Ovary (tissue), 7 donors: ENCODE measurements at regions not wholly inside any gene's neighbourhood (a gene's known extent, or its start where the extent isn't known, plus 50 kb on each side); places are given as distances from the start of the nearest gene placed in this dataset.

Source experiments
- DNase-seq, 5 donors: peaks; one replicate each; pipeline ENCODE4 v3.0.0-alpha.2; 2019 to 2020
- H3K27ac ChIP-seq, 2 donors: fragments of 200-600 bp; one replicate each; pipeline versions ENCODE4 v1.5.1 to v1.8.0; 2019 to 2022
- H3K27me3 ChIP-seq: fragments of 200-600 bp; one replicate; pipeline ENCODE4 v1.8.0; 2022
- H3K36me3 ChIP-seq: fragments of 200-600 bp; sonication (generic); one replicate; pipeline ENCODE4 v1.5.1; 2019
- H3K4me1 ChIP-seq: one replicate; pipeline ENCODE4 v1.8.1; 2013; ENCODE audit warnings: mild to moderate bottlenecking, moderate library complexity; ENCODE audit not compliant: insufficient read depth
- H3K4me3 ChIP-seq: fragments of 200-600 bp; sonication (generic); one replicate; pipeline ENCODE4 v1.5.1; 2017
- H3K9me3 ChIP-seq, 2 donors: fragments of 200-600 bp in 1 of 2; sonication (generic) in 1 of 2; one replicate each; pipeline versions ENCODE4 v1.5.1 to v1.8.1; 2013 to 2019; ENCODE audit warnings: mild to moderate bottlenecking in 1 of 2, moderate library complexity in 1 of 2
- EP300 ChIP-seq: sonication (generic); formaldehyde crosslinking; IDR thresholded peaks from one replicate; pipeline ENCODE4 v1.6.1; 2017; ENCODE audit warnings: antibody characterized with exemption
- POLR2A ChIP-seq: fragments of 450-650 bp; IDR thresholded peaks from one replicate; pipeline ENCODE4 v1.6.1; 2017; ENCODE audit warnings: antibody characterized with exemption, mild to moderate bottlenecking, moderate library complexity
- WGBS, 3 donors: extraction: QIAGEN DNeasy Blood & Tissue Kit in 1 of 3; methylation state at CpG; one replicate each; pipeline versions ENCODE4 v1.1.5 to v1.1.7; 2013 to 2017; 5-methylcytosine and 5-hydroxymethylcytosine counted together
- intact Hi-C, 4 donors: fragments of 100-400 bp; cut with DNase I; formaldehyde crosslinking; loops; one replicate each; pipeline versions ENCODE4 v1.11.0 to v1.15.1; 2022 to 2023
- TF ChIP-seq, protein P1 (sequence below), 3 donors: fragments of 450-650 bp in 2 of 3; fragments of 200-600 bp in 1 of 3; IDR thresholded peaks; one replicate each; pipeline versions ENCODE4 v1.5.1 to v1.8.0; 2016 to 2022; ENCODE audit warnings: antibody characterized with exemption in 3 of 3, mild to moderate bottlenecking in 1 of 3
- donor health status: DM: no; HTN: no; CAD: no; lungs with moderate emphysema.
- donor health status: DM: no; HTN: no; CAD: no.
- donor health status: Bipolar disorder and iron deficiency.
- donor health status: DM: no; HTN: no; CAD: no.
- donor health status: DM: yes; HTN: yes; CAD: no.

DNA sequence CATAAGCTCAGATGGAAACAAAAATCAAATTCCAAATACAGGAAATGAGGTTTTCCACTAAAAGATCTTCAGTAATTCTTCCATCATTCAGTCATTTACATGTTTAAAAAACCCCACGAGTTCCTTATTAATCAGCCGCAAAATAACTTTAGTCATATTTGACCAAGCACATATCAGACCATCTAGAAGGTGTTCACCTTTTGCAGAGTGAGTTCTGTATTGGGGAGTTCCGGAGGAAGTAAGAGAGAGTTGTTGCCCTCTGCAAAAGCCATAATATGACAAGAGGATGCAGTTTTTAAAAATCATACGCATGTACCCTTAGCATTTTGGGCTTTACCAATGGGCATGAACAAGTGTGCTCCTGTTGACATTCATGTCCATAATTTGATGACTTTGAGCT lies 61.6 kb downstream of the CCR1 start:
- Histone ChIP-seq H3K4me1 (no peaks in the 10 kb centered on the region), H3K9me3 (no peaks in the 10 kb centered on the region), H3K36me3 (no peaks in the 10 kb centered on the region), H3K27ac (no peak overlapping the region), H3K27me3 (no peaks in the 10 kb centered on the region), H3K4me3 (no peak overlapping the region)
- intact Hi-C loops = no loop called here
- no peak for TF ChIP-seq EP300
- no peak for TF ChIP-seq POLR2A
- TF ChIP-seq, protein P1, sequence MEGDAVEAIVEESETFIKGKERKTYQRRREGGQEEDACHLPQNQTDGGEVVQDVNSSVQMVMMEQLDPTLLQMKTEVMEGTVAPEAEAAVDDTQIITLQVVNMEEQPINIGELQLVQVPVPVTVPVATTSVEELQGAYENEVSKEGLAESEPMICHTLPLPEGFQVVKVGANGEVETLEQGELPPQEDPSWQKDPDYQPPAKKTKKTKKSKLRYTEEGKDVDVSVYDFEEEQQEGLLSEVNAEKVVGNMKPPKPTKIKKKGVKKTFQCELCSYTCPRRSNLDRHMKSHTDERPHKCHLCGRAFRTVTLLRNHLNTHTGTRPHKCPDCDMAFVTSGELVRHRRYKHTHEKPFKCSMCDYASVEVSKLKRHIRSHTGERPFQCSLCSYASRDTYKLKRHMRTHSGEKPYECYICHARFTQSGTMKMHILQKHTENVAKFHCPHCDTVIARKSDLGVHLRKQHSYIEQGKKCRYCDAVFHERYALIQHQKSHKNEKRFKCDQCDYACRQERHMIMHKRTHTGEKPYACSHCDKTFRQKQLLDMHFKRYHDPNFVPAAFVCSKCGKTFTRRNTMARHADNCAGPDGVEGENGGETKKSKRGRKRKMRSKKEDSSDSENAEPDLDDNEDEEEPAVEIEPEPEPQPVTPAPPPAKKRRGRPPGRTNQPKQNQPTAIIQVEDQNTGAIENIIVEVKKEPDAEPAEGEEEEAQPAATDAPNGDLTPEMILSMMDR (IDR thresholded peaks at IDR 0.05) = no peak
- 87 to 95% (median 90%) methylated on average over 4 of the region's 4 CpGs for WGBS, 3 donors
- no peak for DNase-seq

DNA sequence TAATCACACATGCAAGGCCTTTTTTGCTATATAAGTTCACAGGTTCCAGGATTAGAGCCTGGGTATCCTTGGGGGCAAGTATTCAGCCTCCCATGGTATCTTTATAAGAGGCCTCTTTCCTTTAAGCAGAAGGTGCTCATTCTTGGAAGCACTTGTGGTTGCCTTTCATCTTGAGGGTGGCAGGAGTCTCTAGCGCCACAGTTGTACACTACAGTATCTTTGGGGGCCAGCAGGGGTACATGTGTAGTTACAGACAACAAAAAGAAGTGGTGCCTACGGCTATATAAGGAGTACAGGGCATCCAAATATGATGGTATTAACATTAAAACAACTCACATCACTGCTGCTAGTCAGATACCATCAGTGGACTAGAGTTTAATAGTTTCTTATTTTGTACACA lies 62.1 kb downstream of the CCR1 start:
- Histone ChIP-seq H3K4me1 (no peaks in the 10 kb centered on the region), H3K4me3 (no peak overlapping the region), H3K27me3 (no peaks in the 10 kb centered on the region), H3K36me3 (no peaks in the 10 kb centered on the region), H3K9me3 (no peaks in the 10 kb centered on the region), H3K27ac (no peak overlapping the region)
- no peak for TF ChIP-seq EP300
- no peak for TF ChIP-seq POLR2A
- TF ChIP-seq, protein P1 (IDR thresholded peaks at IDR 0.05) = no peak
- no peak for DNase-seq
- WGBS, 3 donors = 33 to 58% (median 41%) methylated on average over 2 of the region's 2 CpGs
- intact Hi-C loops = no loop called here

- intact Hi-C loops = no loop called here
- no peaks in the 10 kb centered on the region for H3K36me3 ChIP-seq
- H3K9me3 ChIP-seq = no peaks in the 10 kb centered on the region
- DNase-seq = no peak
- no peak overlapping the region for H3K27ac ChIP-seq
- 90 to 91% (median 91%) methylated on average over 1 of the region's 1 CpG for WGBS, 3 donors
- no peaks in the 10 kb centered on the region for H3K4me1 ChIP-seq
- no peak overlapping the region for H3K4me3 ChIP-seq
- H3K27me3 ChIP-seq = no peaks in the 10 kb centered on the region
- TF ChIP-seq, protein P1 (IDR thresholded peaks at IDR 0.05) = no peak
- TF ChIP-seq POLR2A = no peak
- TF ChIP-seq EP300 = no peak
These were observed 63.0 kb downstream of the CCR1 start for GRCh38 chr3:46145147-46145546.

DNA sequence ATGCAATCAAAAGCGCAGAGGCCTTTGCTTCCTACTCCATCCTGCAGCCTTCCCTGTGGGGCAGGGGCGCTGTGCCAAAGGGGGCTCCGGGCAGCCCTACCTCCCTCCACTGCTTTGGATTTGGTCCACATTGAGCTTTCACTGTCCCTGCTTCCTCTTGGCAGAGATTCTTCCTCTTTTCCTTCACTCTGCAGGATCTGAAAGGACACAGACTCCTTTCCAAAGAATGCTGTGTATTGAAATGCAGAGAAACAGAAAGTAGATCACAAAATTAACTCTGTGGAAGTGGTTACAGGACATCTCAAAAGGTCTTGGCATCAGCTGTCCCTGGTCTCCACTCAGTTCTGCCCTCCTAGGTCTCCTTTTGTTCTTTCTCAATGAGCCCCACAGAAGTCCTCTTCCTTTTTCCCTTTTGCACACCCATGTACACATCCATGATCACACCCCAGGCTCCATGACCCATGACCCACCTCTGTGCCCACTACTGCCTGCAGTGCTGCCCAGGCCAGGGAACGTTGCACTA lies 64.1 kb downstream of the CCR1 start:
- Histone ChIP-seq H3K27ac (no peak overlapping the region), H3K27me3 (no peaks in the 10 kb centered on the region), H3K4me1 (no peaks in the 10 kb centered on the region), H3K9me3 (no peaks in the 10 kb centered on the region), H3K36me3 (no peaks in the 10 kb centered on the region), H3K4me3 (no peak overlapping the region)
- DNase-seq = no peak
- intact Hi-C loops = no loop called here
- no peak for TF ChIP-seq EP300
- TF ChIP-seq, protein P1 (IDR thresholded peaks at IDR 0.05) = no peak
- TF ChIP-seq POLR2A = no peak
- 48 to 51% (median 50%) methylated on average over 4 of the region's 4 CpGs for WGBS, 3 donors
